GM12878 (cell line): ENCODE measurements at regions not wholly inside any gene's neighbourhood (a gene's known extent, or its start where the extent isn't known, plus 50 kb on each side); places are given as distances from the start of the nearest gene placed in this dataset.

Experiments used
- ATAC-seq: fragments of 200-7000 bp; cut with Tn5 transposase; 3 replicates; pipeline ENCODE4 v1.9.1; 2020; ENCODE audit warnings: mild to moderate bottlenecking, moderate library complexity
- BruUV-seq: library from RNA; stranded (reverse); fragments of 400-500 nt; replicated peaks from 2 replicates; lab custom pipeline; 2021; lab: Mats Ljungman, UMichigan
- CTCF ChIA-PET: fragments of 300-600 bp; sonication (Branson Sonifier 250); formaldehyde crosslinking; extraction: SDS; loops from one replicate; lab custom pipeline; 2021; ENCODE audit warnings: inconsistent platforms; lab: Yijun Ruan, JAX
- POLR2A ChIA-PET: fragments of 350-600 bp; formaldehyde crosslinking; extraction: SDS; loops from one replicate; lab custom pipeline; 2021; ENCODE audit warnings: inconsistent platforms; lab: Charles Lee
- RAD21 ChIA-PET: fragments of 300-600 bp; sonication (Branson Sonifier 250); formaldehyde crosslinking; loops from one replicate; lab custom pipeline; 2023; ENCODE audit warnings: antibody characterized with exemption; ENCODE audit not compliant: unreplicated experiment; lab: Charles Lee
- SMC1A ChIA-PET: fragments of 300-600 bp; sonication (Branson Sonifier 250); formaldehyde crosslinking; loops from one replicate; lab custom pipeline; 2023; ENCODE audit not compliant: unreplicated experiment, uncharacterized antibody; lab: Charles Lee
- DNase-seq: peaks from one replicate; pipeline ENCODE4 v3.0.0-alpha.2; 2011; ENCODE audit warnings: low read depth, low spot score
- FAIRE-seq: peaks from 3 replicates; lab custom pipeline; 2011; peaks lifted over from hg19 to GRCh38; lab: Jason Lieb, UNC
- H2AFZ ChIP-seq: 2 replicates; pipeline ENCODE4 v1.6.0; 2011; ENCODE audit warnings: low read depth, low read length, control low read depth; ENCODE audit not compliant: control insufficient read depth
- H3K27ac ChIP-seq: 2 replicates; pipeline ENCODE4 v1.5.1; 2011; ENCODE audit warnings: control low read depth; ENCODE audit not compliant: control insufficient read depth, insufficient read depth
- H3K27me3 ChIP-seq, 2 experiments: replicated peaks in 1 of 2; 2 replicates each; pipeline versions ENCODE4 v1.6.0 to v1.6.1; 2011; ENCODE audit warnings: low read length in 1 of 2; ENCODE audit not compliant: control insufficient read depth in 2 of 2, insufficient read depth in 2 of 2
- H3K36me3 ChIP-seq, 2 experiments: 2 replicates each; pipeline ENCODE4 v1.5.1; 2011; ENCODE audit warnings: low read length in 1 of 2; ENCODE audit not compliant: control insufficient read depth in 2 of 2, insufficient read depth in 2 of 2
- H3K4me1 ChIP-seq: 2 replicates; pipeline ENCODE4 v1.6.1; 2011; ENCODE audit warnings: mild to moderate bottlenecking, low read length, moderate library complexity, mixed read lengths; ENCODE audit not compliant: control insufficient read depth, insufficient read depth
- H3K4me2 ChIP-seq: 2 replicates; pipeline ENCODE4 v1.6.0; 2011; ENCODE audit warnings: control low read depth; ENCODE audit not compliant: control insufficient read depth, insufficient read depth
- H3K4me3 ChIP-seq: fragments of 200-600 bp; sonication (generic); 2 replicates; pipeline ENCODE4 v1.5.1; 2016
- H3K79me2 ChIP-seq: 2 replicates; pipeline ENCODE4 v1.6.0; 2011; ENCODE audit warnings: low read length; ENCODE audit not compliant: control insufficient read depth, insufficient read depth
- H3K9ac ChIP-seq: 2 replicates; pipeline ENCODE4 v1.8.0; 2011; ENCODE audit warnings: low read length, control low read depth, mixed read lengths; ENCODE audit not compliant: control insufficient read depth, insufficient read depth
- H3K9me3 ChIP-seq: replicated peaks from 3 replicates; pipeline ENCODE4 v1.5.1; 2011; ENCODE audit warnings: mild to moderate bottlenecking, low read length; ENCODE audit not compliant: control insufficient read depth, insufficient read depth
- H4K20me1 ChIP-seq: 2 replicates; pipeline ENCODE4 v1.6.0; 2011; ENCODE audit not compliant: control insufficient read depth, insufficient read depth
- CTCF ChIP-seq, 3 experiments: IDR thresholded peaks in 2 of 3; conservative IDR thresholded peaks in 1 of 3; 2 replicates each; pipeline ENCODE4 v1.5.1; 2011; ENCODE audit warnings: low read depth in 3 of 3, low read length in 3 of 3, mild to moderate bottlenecking in 3 of 3, control low read depth in 2 of 3, moderate library complexity in 2 of 3, inconsistent platforms in 1 of 3, mixed read lengths in 1 of 3; ENCODE audit not compliant: control insufficient read depth in 2 of 3, insufficient read depth in 1 of 3; ENCODE audit errors: extremely low read depth in 1 of 3
- E2F8 ChIP-seq: fragments of 450-650 bp; IDR thresholded peaks from 2 replicates; pipeline ENCODE4 v1.6.1; 2018; ENCODE audit warnings: mild to moderate bottlenecking, low read depth, moderate library complexity; ENCODE audit not compliant: partially characterized antibody
- EP300 ChIP-seq, 2 experiments: fragments of 150-350 bp in 1 of 2; IDR thresholded peaks; 2 replicates each; pipeline ENCODE4 v1.6.1; 2011 to 2012; ENCODE audit warnings: low read depth in 2 of 2, low read length in 2 of 2, borderline replicate concordance in 1 of 2, improper control_type of control experiment in 1 of 2, inconsistent platforms in 1 of 2; ENCODE audit not compliant: control insufficient read depth in 1 of 2
- JUNB ChIP-seq: IDR thresholded peaks from 2 replicates; pipeline ENCODE4 v1.6.1; 2016; ENCODE audit warnings: antibody characterized with exemption, mild to moderate bottlenecking
- MYC ChIP-seq: IDR thresholded peaks from 2 replicates; pipeline ENCODE4 v1.6.1; 2011; ENCODE audit warnings: mild to moderate bottlenecking, low read length, moderate library complexity, inconsistent platforms; ENCODE audit not compliant: insufficient read depth, insufficient replicate concordance, insufficient read length, severe bottlenecking
- RELB ChIP-seq: fragments of 450-650 bp; IDR thresholded peaks from 2 replicates; pipeline ENCODE4 v1.6.1; 2017; ENCODE audit warnings: low read depth, mild to moderate bottlenecking, moderate library complexity
- REST ChIP-seq: IDR thresholded peaks from 2 replicates; pipeline ENCODE4 v1.6.1; 2012; ENCODE audit warnings: mild to moderate bottlenecking, low read depth, low read length
- STAT1 ChIP-seq: fragments of 450-650 bp; conservative IDR thresholded peaks from 2 replicates; pipeline ENCODE4 v1.6.1; 2014; ENCODE audit warnings: antibody characterized with exemption, mild to moderate bottlenecking
- ZNF384 ChIP-seq: IDR thresholded peaks from 2 replicates; pipeline ENCODE4 v1.6.1; 2012; ENCODE audit warnings: low read depth, mild to moderate bottlenecking, low read length, improper control_type of control experiment, borderline replicate concordance
- ZSCAN29 ChIP-seq: fragments of 450-650 bp; IDR thresholded peaks from 2 replicates; pipeline ENCODE4 v1.6.1; 2017; ENCODE audit warnings: mild to moderate bottlenecking, moderate library complexity
- WGBS: methylation state at CpG from one replicate; pipeline ENCODE4 v1.1.6; 2016; ENCODE audit warnings: low lambda C conversion rate; ENCODE audit not compliant: insufficient replicate concordance, insufficient coverage; ENCODE audit errors: missing lambda C conversion rate; 5-methylcytosine and 5-hydroxymethylcytosine counted together
- in situ Hi-C: fragments of 300-500 bp; cut with MboI; formaldehyde crosslinking; loops from 9 replicates; pipeline ENCODE4 v1.14.3; 2018; ENCODE audit warnings: mixed read lengths
- intact Hi-C: fragments of 100-400 bp; cut with micrococcal nuclease; formaldehyde crosslinking; loops from one replicate; pipeline ENCODE4 v1.14.2; 2022; ENCODE audit not compliant: unreplicated experiment

- FAIRE-seq (no peak), DNase-seq (no peak), ATAC-seq (no peak)
- BruUV-seq = no TSS peak
- H3K4me3 ChIP-seq = no peak overlapping the region
- in situ Hi-C loops = no loop called here
- H3K27me3 ChIP-seq = peaks cover 0 to 3% of the 10 kb centered on the region in 2 experiments; a peak in 1 of 4 replicates
- ChIA-PET CTCF (no interaction called here), RAD21 (no interaction called here), SMC1A (no interaction called here), POLR2A (no interaction called here)
- no peaks in the 10 kb centered on the region for H3K79me2 ChIP-seq
- intact Hi-C loops = no loop called here
- no peaks in the 10 kb centered on the region for H3K4me1 ChIP-seq
- H2AFZ ChIP-seq = no peak overlapping the region
- H3K36me3 ChIP-seq = no peaks in the 10 kb centered on the region
- H3K27ac ChIP-seq = no peak overlapping the region
- no peak overlapping the region for H3K9ac ChIP-seq
- no peaks in the 10 kb centered on the region for H3K9me3 ChIP-seq
- no peak overlapping the region for H3K4me2 ChIP-seq
- no peaks in the 10 kb centered on the region for H4K20me1 ChIP-seq
- WGBS = 55% methylated on average over 30 of the region's 34 CpGs
- TF ChIP-seq ZNF384 (no peak), CTCF (IDR thresholded peaks at IDR 0.05 in 2 of 3, conservative IDR thresholded peaks at IDR 0.05 in 1 of 3; ENCODE audit: control insufficient read depth in 2 of 3, extremely low read depth in 1 of 3, insufficient read depth in 1 of 3, low read depth in 3 of 3, low read length in 3 of 3) (no peak), REST (no peak), STAT1 (no peak), JUNB (no peak), ZSCAN29 (no peak), RELB (no peak), E2F8 (no peak), MYC (no peak), EP300 (IDR thresholded peaks at IDR 0.05; ENCODE audit: borderline replicate concordance in 1 of 2, control insufficient read depth in 1 of 2, low read depth in 2 of 2, low read length in 2 of 2) (no peak)
Measured at GRCh38 chr2:128485761-128486639, 167.3 kb upstream of the HS6ST1 start.
